HG03521 (cell line): ENCODE measurements at regions not wholly inside any gene's neighbourhood (a gene's known extent, or its start where the extent isn't known, plus 50 kb on each side); places are given as distances from the start of the nearest gene placed in this dataset.

Experiments
- ATAC-seq: cut with Tn5 transposase; IDR thresholded peaks from one replicate; pipeline ENCODE4 v1.9.1; 2021; ENCODE audit warnings: mild to moderate bottlenecking, moderate library complexity; ENCODE audit not compliant: unreplicated experiment

GRCh38 chr4:35238793-35239192 is 1005.5 kb downstream of the ARAP2 start:
- no peak for ATAC-seq

DNA sequence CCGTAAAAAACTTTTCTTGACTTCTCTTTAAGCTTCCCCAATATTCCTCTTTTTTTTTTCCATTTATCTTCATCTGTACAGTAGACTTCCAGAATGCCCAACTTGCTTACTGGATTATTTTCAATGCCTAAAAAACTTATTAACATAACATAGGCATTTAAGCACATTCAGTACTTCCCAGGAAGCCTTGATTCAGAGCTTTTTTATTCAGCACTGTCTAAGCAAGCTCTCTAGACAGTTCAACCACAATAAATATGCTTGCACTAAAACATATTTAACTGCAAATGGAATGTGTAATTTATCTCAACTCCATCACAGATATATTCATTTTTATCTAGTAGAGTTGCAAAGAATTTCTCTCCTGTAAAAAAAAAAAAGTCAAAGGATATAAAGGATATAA is 997.8 kb downstream of the ARAP2 start:
- ATAC-seq: no peak

DNA sequence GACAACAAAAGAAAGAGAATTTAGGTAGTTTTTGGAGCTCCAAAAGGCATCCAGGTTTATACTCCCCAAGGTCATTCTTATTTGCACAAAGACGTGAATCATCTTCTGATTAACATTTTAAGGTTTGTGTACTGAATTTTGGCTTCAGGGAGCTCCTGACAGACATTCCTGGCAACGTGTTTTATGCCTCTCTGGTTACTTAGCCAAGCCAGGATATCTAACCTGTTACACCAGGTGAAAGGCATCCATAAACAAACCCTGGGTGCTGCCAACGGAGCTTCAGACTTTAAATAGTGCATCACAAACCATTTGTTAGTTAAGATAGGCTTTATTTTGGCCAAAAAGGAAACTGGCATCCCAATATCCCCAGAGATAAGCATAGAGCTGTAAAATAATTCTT is 997.3 kb downstream of the ARAP2 start:
- ATAC-seq: no peak

DNA sequence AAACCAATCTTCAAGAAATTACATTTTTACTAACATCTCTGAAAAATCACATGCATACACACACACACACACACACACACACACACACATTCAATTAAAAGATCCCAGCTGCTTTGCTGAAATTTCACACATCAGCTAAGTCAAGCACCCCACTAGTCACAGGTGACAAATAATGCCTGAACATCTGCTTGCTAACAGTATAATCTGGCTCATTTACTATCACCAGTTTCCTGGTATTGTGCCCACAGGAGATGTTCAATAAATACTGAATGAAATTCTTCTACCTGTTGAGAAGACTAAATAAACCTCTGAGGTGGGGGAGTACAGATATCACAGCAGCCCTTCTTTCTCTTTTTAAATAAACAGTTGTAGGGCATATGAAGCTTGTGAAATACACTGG is 994.0 kb downstream of the ARAP2 start:
- no peak for ATAC-seq

- no peak for ATAC-seq
Measured at GRCh38 chr4:35250761-35251160, 993.6 kb downstream of the ARAP2 start.

GRCh38 chr4:35252071-35252470 is 992.2 kb downstream of the ARAP2 start:
- ATAC-seq: no peak

GRCh38 chr4:35252866-35253265 is 991.4 kb downstream of the ARAP2 start:
- no peak for ATAC-seq

DNA sequence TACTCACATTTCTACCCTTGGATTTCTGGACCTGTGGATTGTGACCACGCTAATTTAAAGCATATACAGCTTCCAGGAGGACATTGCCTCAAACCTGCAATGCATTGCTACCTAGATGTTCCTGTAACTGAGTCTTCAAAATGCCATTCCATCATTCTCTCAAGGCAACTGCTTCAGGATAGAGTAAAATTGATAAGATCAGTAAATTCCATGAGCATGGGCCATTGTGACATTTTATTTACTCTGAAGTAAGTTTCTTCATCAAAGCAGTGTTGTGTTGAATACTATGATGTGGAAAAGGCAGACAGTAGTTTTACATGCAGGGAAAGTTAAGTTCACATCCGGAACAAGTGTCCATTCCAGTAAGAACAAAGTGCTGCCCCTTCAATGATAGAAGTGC is 991.0 kb downstream of the ARAP2 start:
- ATAC-seq: no peak

GRCh38 chr4:35286434-35286833 is 957.9 kb downstream of the ARAP2 start:
- ATAC-seq: no peak

GRCh38 chr4:35300996-35301774 is 943.1 kb downstream of the ARAP2 start:
- ATAC-seq: no peak

- ATAC-seq: no peak
Measured at GRCh38 chr4:35315419-35315818, 928.9 kb downstream of the ARAP2 start.

GRCh38 chr4:35325908-35326453 is 918.3 kb downstream of the ARAP2 start:
- no peak for ATAC-seq

DNA sequence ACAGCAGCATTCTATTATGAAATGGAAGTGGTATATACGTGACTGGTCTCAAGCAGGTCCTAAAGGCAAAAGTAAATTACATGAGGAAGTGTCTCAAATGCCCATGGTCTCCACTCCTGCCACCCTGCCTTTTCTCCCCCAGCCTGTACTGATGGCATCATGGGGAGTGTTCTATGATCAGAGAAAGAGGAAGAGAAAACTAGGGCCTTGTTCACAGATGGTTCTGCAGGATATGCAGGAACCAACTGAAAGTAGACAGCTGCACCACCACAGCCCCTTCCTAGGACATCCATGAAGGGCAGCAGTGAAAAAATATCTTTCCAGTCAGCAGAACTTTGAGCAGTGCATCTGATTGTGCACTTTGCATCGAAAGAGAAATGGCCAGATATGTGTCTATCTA is 901.5 kb downstream of the ARAP2 start:
- ATAC-seq: no peak

DNA sequence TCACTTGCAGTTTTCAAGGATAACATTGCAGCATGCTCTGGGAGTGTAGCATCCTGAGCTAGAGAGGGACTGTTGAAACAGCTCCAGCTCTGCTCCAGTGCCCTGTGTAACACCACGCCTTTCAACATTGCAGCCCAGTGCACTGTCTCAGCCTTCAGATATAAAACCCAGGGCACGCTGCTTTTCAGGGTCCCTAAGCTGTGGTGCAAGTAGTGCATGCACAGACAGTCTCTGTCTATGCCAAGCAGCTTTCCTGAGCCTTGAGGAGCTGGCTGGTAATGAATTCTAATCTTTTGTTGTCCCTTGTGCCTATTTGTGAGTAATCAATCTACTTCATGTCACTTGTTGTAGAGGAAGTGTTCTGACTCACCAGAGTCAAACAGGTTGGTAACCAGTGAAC is 897.0 kb downstream of the ARAP2 start:
- no peak for ATAC-seq

DNA sequence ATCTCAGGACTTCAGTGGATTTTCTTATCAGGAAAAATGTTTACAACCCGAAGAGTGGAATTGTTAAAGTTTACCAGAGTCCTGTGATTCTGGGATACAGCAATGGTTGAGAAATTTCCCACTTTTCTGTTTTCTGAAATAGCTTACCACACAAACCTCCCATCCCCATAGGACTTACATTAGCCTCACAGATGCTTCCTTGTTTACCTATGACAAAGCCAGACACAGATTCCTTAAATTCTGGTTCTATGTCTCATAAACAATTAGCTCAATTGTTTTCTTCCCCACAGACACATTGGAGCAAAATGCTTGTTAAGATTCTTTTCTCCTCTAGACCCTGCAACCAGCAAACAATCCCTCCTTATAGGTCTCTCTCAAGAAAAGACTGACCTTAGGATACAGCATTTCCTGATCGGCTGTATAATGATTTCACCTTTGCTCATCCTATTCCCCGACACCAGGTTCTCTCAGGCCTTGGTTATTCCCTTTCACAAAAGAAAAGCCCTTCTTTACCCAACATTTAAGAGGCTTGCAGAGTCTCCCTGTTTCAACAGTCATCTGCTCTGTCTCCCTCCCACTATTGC is 886.2 kb downstream of the ARAP2 start:
- ATAC-seq: no peak

DNA sequence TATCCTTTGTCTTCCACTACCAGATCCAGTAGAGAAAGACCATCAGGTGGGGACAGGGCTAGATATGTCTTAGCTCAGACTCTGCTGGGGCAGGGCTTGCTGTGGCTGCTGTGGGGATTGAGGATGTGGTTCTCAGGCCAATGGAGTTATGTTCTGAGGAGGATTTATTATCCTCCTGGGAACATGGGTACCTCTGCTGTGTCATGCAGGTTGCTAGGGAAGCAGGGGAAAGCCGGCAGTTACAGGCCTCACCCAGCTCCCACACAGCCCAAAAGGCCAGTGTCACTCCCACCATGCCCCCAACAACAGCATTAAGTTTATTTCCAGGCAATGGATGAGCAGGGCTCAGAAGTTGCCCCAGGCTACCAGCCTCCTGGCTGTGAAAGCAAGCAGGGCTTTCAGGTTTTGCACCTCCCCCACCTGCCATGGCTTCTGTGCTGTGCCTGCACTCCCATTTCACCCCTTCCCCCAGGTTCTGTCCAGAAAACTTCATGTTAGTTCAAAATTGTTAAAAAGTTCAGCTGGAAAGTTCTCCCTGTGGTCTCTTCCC is 879.9 kb downstream of the ARAP2 start:
- ATAC-seq: no peak

GRCh38 chr4:35365186-35365585 is 879.1 kb downstream of the ARAP2 start:
- ATAC-seq: no peak

DNA sequence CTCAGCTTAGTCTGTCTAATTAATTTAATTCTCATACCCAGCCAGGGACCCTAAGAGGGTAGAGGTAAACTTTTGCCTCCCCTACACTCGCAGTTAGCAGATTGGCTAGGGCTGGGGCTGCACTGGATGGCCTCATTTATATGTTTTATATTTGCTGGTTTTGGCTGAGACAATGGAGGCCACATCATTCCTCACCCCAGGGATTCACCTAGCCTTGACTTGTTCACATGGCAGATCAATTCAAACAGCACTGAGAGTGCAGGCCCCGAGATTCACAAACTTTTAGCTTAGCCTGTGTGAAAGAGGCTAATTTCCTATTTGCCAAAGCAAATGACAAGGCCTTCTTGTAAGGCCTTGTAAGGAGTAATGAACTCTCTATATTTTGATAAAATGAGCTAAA is 844.4 kb downstream of the ARAP2 start:
- ATAC-seq: no peak

GRCh38 chr4:35423104-35423503 is 821.2 kb downstream of the ARAP2 start:
- ATAC-seq: no peak

GRCh38 chr4:35447474-35447873 is 796.8 kb downstream of the ARAP2 start:
- no peak for ATAC-seq

DNA sequence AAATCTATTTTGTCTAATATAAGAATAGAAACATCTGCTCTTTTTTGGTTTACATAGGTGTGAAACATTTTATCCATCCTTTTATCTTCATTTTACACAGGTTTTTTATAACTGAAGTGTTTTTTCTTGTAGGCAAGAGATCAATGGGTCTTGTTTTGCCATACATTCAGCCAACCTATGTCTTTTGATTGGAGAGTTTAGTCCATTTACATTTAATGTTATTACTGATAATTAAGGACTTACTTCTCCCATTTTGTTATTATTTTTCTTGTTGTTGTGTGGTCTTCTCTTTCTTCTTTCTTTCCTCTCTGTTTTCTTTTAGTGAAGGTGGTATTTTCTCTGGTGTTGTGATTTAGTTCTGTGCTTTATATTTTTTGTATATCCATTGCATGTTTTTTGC is 785.3 kb downstream of the ARAP2 start:
- ATAC-seq: no peak

- no peak for ATAC-seq
Measured at GRCh38 chr4:35461931-35462659, 782.2 kb downstream of the ARAP2 start.
